Heart left ventricle (tissue), 13 donors: ENCODE measurements at regions not wholly inside any gene's neighbourhood (a gene's known extent, or its start where the extent isn't known, plus 50 kb on each side); places are given as distances from the start of the nearest gene placed in this dataset.
"Not testable (repeated sequence)": the region's sequence is repeated elsewhere in the genome, so short reads cannot be mapped to it uniquely, and the experiment has no call there.

ENCODE experiments used
- CTCF ChIP-seq, 12 donors: fragments of 200-600 bp; sonication (generic) in 4 of 12; IDR thresholded peaks; one replicate each; pipeline versions ENCODE4 v1.5.0 to v1.8.0; 2018 to 2022; ENCODE audit warnings: antibody characterized with exemption in 12 of 12, mild to moderate bottlenecking in 5 of 12
- POLR2A ChIP-seq, 2 donors: fragments of 450-650 bp; IDR thresholded peaks; one replicate each; pipeline ENCODE4 v1.6.1; 2017; ENCODE audit warnings: antibody characterized with exemption in 2 of 2, mild to moderate bottlenecking in 2 of 2, moderate library complexity in 2 of 2
- donor health status: ischemic (EF 13 %, LVEDD 7.1; RV severe dilation, severe dysfunction).
- donor health status: DM: no; HTN: yes; CAD: no.
- donor health status: DM: no; HTN: no; CAD: no.
- donor health status: ischemic (EF 25% LVEDD 6.9; RV normal size, moderate dysfunction).
- donor health status: ischemic (EF 25% LVEDD 5.7; RV mildly dilated, moderate dysfunction).
- donor health status: ischemic (EF 35%, LVEDD 5.7; RV mildly dilated, moderate dysfunction).
- donor health status: nonischemic (EF 11% LVEDD 7.7; RV severe dilation, severe dysfunction).
- donor health status: DM: yes; HTN: yes; CAD: no.
- donor health status: PGD.
- donor health status: ischemic (EF 29% LVEDD 5.4; RV normal size, mild dysfunction).
- donor health status: nonischemic (EF 23%, LVEDD 6.1; RV moderate dilation, normal function).

DNA sequence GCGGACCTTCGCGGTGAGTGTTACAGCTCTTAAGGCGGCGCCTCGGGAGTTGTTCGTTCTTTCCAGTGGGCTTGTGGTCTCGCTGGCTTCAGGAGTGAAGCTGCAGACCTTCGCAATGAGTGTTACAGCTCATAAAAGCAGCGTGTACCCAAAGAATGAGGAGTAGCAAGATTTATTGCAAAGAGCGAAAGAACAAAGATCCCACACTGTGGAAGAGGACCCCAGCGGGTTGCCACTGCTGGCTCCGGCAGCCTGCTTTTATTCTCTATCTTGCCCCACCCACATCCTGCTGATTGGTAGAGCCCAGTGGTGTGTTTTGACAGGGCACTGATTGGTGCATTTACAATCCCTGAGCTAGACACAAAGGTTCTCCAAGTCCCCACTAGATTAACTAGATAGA lies 941.9 kb downstream of the C4orf33 start:
- not testable (repeated sequence) for TF ChIP-seq CTCF, POLR2A (IDR thresholded peaks at IDR 0.05)
